AG09319 (cell line): ENCODE measurements at regions not wholly inside any gene's neighbourhood (a gene's known extent, or its start where the extent isn't known, plus 50 kb on each side); places are given as distances from the start of the nearest gene placed in this dataset.

Experiments
- DNase-seq: peaks from one replicate; pipeline ENCODE4 v3.0.0-alpha.2; 2010; ENCODE audit warnings: low read depth; ENCODE audit errors: extremely low read depth
- CTCF ChIP-seq: IDR thresholded peaks from 2 replicates; pipeline ENCODE4 v1.5.1; 2011; ENCODE audit warnings: low read depth, mild to moderate bottlenecking, inconsistent platforms, low read length, moderate library complexity

- no peak for DNase-seq
- no peak for TF ChIP-seq CTCF
Measured at GRCh38 chr6:137763886-137764285, 103.2 kb upstream of the TNFAIP3 start.

- no peak for DNase-seq
- TF ChIP-seq CTCF: no peak
Measured at GRCh38 chr6:137764464-137764863, 102.6 kb upstream of the TNFAIP3 start.

- no peak for TF ChIP-seq CTCF
- no peak for DNase-seq
Measured at GRCh38 chr6:137765059-137765458, 102.0 kb upstream of the TNFAIP3 start.

- DNase-seq: no peak
- TF ChIP-seq CTCF: no peak
Measured at GRCh38 chr6:137766596-137767370, 100.3 kb upstream of the TNFAIP3 start.

- no peak for DNase-seq
- TF ChIP-seq CTCF: no peak
Measured at GRCh38 chr6:137767465-137767864, 99.6 kb upstream of the TNFAIP3 start.

GRCh38 chr6:137767911-137768690 is 99.0 kb upstream of the TNFAIP3 start:
- TF ChIP-seq CTCF: no peak

GRCh38 chr6:137768935-137769334 is 98.1 kb upstream of the TNFAIP3 start:
- TF ChIP-seq CTCF: no peak
- DNase-seq: no peak

More at GRCh38 chr6:137767911-137768690, 99.0 kb upstream of the TNFAIP3 start:
- no peak for DNase-seq
